Heart left ventricle (tissue), 16 donors: ENCODE measurements at regions not wholly inside any gene's neighbourhood (a gene's known extent, or its start where the extent isn't known, plus 50 kb on each side); places are given as distances from the start of the nearest gene placed in this dataset.
"Not testable (repeated sequence)": the region's sequence is repeated elsewhere in the genome, so short reads cannot be mapped to it uniquely, and the experiment has no call there.

Source experiments
- ATAC-seq, 4 donors: fragments of 200-7000 bp; cut with Tn5 transposase; one replicate each; pipeline ENCODE4 v1.9.1; 2020 to 2022; ENCODE audit warnings: moderate library complexity in 4 of 4, mild to moderate bottlenecking in 3 of 4, moderate number of reproducible peaks in 1 of 4
- DNase-seq, 5 donors: peaks; one replicate each; pipeline ENCODE4 v3.0.0-alpha.2; 2020
- H3K27ac ChIP-seq, 12 donors: fragments of 200-600 bp; sonication (generic) in 4 of 12; one replicate each; pipeline versions ENCODE4 v1.5.0 to v1.8.0; 2016 to 2022; ENCODE audit warnings: mild to moderate bottlenecking in 2 of 12
- H3K27me3 ChIP-seq, 9 donors: fragments of 200-600 bp; sonication (generic) in 2 of 9; one replicate each; pipeline versions ENCODE4 v1.5.1 to v1.8.0; 2016 to 2022; ENCODE audit warnings: mild to moderate bottlenecking in 3 of 9
- H3K36me3 ChIP-seq, 9 donors: fragments of 200-600 bp; sonication (generic) in 2 of 9; one replicate each; pipeline versions ENCODE4 v1.5.0 to v1.8.0; 2018 to 2022; ENCODE audit warnings: mild to moderate bottlenecking in 2 of 9
- H3K4me1 ChIP-seq, 12 donors: fragments of 200-600 bp; sonication (generic) in 4 of 12; one replicate each; pipeline versions ENCODE4 v1.5.0 to v1.8.0; 2016 to 2022; ENCODE audit warnings: mild to moderate bottlenecking in 3 of 12
- H3K4me3 ChIP-seq, 12 donors: fragments of 200-600 bp; sonication (generic) in 4 of 12; one replicate each; pipeline versions ENCODE4 v1.5.0 to v1.8.0; 2017 to 2022; ENCODE audit warnings: mild to moderate bottlenecking in 9 of 12, moderate library complexity in 4 of 12
- H3K9me3 ChIP-seq, 12 donors: fragments of 200-600 bp; sonication (generic) in 4 of 12; one replicate each; pipeline versions ENCODE4 v1.5.0 to v1.8.0; 2016 to 2022; ENCODE audit warnings: mild to moderate bottlenecking in 1 of 12
- WGBS, 4 donors: extraction: QIAGEN DNeasy Blood & Tissue Kit in 2 of 4; methylation state at CpG; one replicate each; pipeline versions ENCODE4 v1.1.5 to v1.1.7; 2013 to 2018; 5-methylcytosine and 5-hydroxymethylcytosine counted together
- intact Hi-C, 10 donors: fragments of 100-400 bp; cut with DNase I; formaldehyde crosslinking; loops; one replicate each; pipeline versions ENCODE4 v1.11.1 to v1.14.2; 2022
- donor health status: ischemic (EF 13 %, LVEDD 7.1; RV severe dilation, severe dysfunction).
- donor health status: healthy with polysubstance abuse.
- donor health status: DM: no; HTN: yes; CAD: no.
- donor health status: DM: no; HTN: no; CAD: no.
- donor health status: ischemic (EF 25% LVEDD 6.9; RV normal size, moderate dysfunction).
- donor health status: ischemic (EF 25% LVEDD 5.7; RV mildly dilated, moderate dysfunction).
- donor health status: healthy.
- donor health status: DM: yes; HTN: yes; CAD: no.
- donor health status: ischemic (EF 35%, LVEDD 5.7; RV mildly dilated, moderate dysfunction).
- donor health status: nonischemic (EF 11% LVEDD 7.7; RV severe dilation, severe dysfunction).
- donor health status: DM: yes; HTN: yes; CAD: no.
- donor health status: PGD.
- donor health status: ischemic (EF 29% LVEDD 5.4; RV normal size, mild dysfunction).
- donor health status: nonischemic (EF 23%, LVEDD 6.1; RV moderate dilation, normal function).

DNA sequence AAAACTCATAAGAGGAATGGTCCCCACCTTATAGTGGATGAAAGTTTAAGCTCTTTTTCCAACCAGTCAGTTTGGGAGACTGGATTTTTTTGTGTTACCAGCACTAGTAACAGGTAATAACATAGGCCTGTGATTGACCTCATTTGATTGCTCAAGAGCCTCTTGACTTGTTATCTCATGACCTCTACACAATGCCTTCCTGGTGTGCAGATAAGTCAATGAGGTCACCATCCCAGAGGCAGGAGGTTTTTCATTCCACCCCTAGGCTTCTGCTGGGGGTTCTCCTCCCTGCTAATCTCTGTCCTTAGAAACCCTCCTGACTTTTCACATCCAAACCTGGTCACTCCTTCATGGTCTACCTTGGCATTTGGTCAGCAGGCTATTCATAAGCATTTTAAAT, 225.0 kb upstream of the CDY1B start:
- DNase-seq, H3K36me3 ChIP-seq, H3K27ac ChIP-seq, H3K4me3 ChIP-seq, H3K27me3 ChIP-seq, H3K4me1 ChIP-seq, H3K9me3 ChIP-seq, intact Hi-C loops: not testable (repeated sequence)
- peak in 2 of 4 donors; percentile 58 to 79 for ATAC-seq

GRCh38 chrY:24270659-24271058, 222.8 kb upstream of the CDY1B start:
- H3K4me1 ChIP-seq, H3K27ac ChIP-seq, intact Hi-C loops, H3K4me3 ChIP-seq, DNase-seq, H3K36me3 ChIP-seq, H3K9me3 ChIP-seq, H3K27me3 ChIP-seq: not testable (repeated sequence)
- no CpG with 5 or more reads among the region's 2 CpGs for WGBS, 4 donors
- ATAC-seq, result peak in 1 of 4 donors; percentile 50

GRCh38 chrY:24262176-24262575, 214.4 kb upstream of the CDY1B start:
- WGBS, 4 donors, result no CpG with 5 or more reads among the region's 2 CpGs
- H3K4me3 ChIP-seq, DNase-seq, H3K36me3 ChIP-seq, H3K4me1 ChIP-seq, ATAC-seq, H3K27me3 ChIP-seq, H3K27ac ChIP-seq, intact Hi-C loops, H3K9me3 ChIP-seq: not testable (repeated sequence)

- DNase-seq, H3K36me3 ChIP-seq, ATAC-seq, intact Hi-C loops, H3K9me3 ChIP-seq, H3K27ac ChIP-seq, H3K27me3 ChIP-seq, H3K4me1 ChIP-seq, H3K4me3 ChIP-seq: not testable (repeated sequence)
- no CpG with 5 or more reads among the region's 8 CpGs for WGBS, 4 donors
Observed at GRCh38 chrY:24261417-24261816, 213.6 kb upstream of the CDY1B start.

GRCh38 chrY:24250218-24250860, 202.5 kb upstream of the CDY1B start:
- H3K27ac ChIP-seq, H3K4me1 ChIP-seq, H3K4me3 ChIP-seq, H3K9me3 ChIP-seq, H3K27me3 ChIP-seq, H3K36me3 ChIP-seq, ATAC-seq, DNase-seq, intact Hi-C loops: not testable (repeated sequence)
- WGBS, 4 donors, result 22 to 45% methylated on average over 1 of the region's 4 CpGs; no CpG with 5 or more reads in 2 of the 4 donors
